GM23338 (cell line): ENCODE measurements at regions not wholly inside any gene's neighbourhood (a gene's known extent, or its start where the extent isn't known, plus 50 kb on each side); places are given as distances from the start of the nearest gene placed in this dataset.

Experiments used
- ATAC-seq: fragments of 200-7000 bp; cut with Tn5 transposase; 3 replicates; pipeline ENCODE4 v1.9.1; 2020
- DNase-seq: peaks from one replicate; pipeline ENCODE4 v3.0.0-alpha.2; 2015; ENCODE audit warnings: low spot score
- H2AFZ ChIP-seq: fragments of 200-600 bp; sonication (generic); 2 replicates; pipeline ENCODE4 v1.8.0; 2016; ENCODE audit warnings: antibody characterized with exemption, mild to moderate bottlenecking, moderate library complexity
- H3F3A ChIP-seq: fragments of 200-600 bp; sonication (generic); replicated peaks from 2 replicates; pipeline ENCODE4 v1.8.0; 2017; ENCODE audit warnings: antibody characterized with exemption, mixed run types, low read depth
- H3K27ac ChIP-seq: fragments of 200-600 bp; sonication (generic); 2 replicates; pipeline ENCODE4 v1.6.1; 2016; ENCODE audit warnings: low read depth
- H3K27me3 ChIP-seq: fragments of 200-600 bp; sonication (generic); 2 replicates; pipeline ENCODE4 v1.8.0; 2016; ENCODE audit warnings: mild to moderate bottlenecking, mixed run types, moderate library complexity; ENCODE audit not compliant: insufficient read depth
- H3K36me3 ChIP-seq: fragments of 200-600 bp; sonication (generic); 2 replicates; pipeline ENCODE4 v1.8.0; 2016; ENCODE audit warnings: mild to moderate bottlenecking; ENCODE audit not compliant: insufficient read depth
- H3K4me1 ChIP-seq: fragments of 200-600 bp; sonication (generic); 2 replicates; pipeline ENCODE4 v1.8.0; 2016; ENCODE audit warnings: mild to moderate bottlenecking, moderate library complexity; ENCODE audit not compliant: insufficient read depth
- H3K4me2 ChIP-seq: fragments of 200-600 bp; sonication (generic); 2 replicates; pipeline ENCODE4 v1.7.1; 2017; ENCODE audit warnings: mixed run types
- H3K4me3 ChIP-seq: fragments of 200-600 bp; sonication (generic); 2 replicates; pipeline ENCODE4 v1.6.1; 2016; ENCODE audit warnings: mixed run types
- H3K79me2 ChIP-seq: fragments of 200-600 bp; sonication (generic); replicated peaks from 2 replicates; pipeline ENCODE4 v1.8.0; 2017; ENCODE audit warnings: mild to moderate bottlenecking; ENCODE audit not compliant: insufficient read depth
- H3K9me2 ChIP-seq: fragments of 200-600 bp; sonication (generic); 2 replicates; pipeline ENCODE4 v1.8.0; 2017; ENCODE audit not compliant: insufficient read depth
- H4K20me1 ChIP-seq: fragments of 200-600 bp; sonication (generic); replicated peaks from 2 replicates; pipeline ENCODE4 v1.8.0; 2017; ENCODE audit warnings: mild to moderate bottlenecking; ENCODE audit not compliant: insufficient read depth
- H3K27ac Mint-ChIP-seq: 2 replicates; pipeline ENCODE4 v1.8.0; 2020; ENCODE audit warnings: inconsistent platforms, mild to moderate bottlenecking, moderate library complexity, mixed read lengths
- H3K27me3 Mint-ChIP-seq: 3 replicates; pipeline ENCODE4 v1.8.0; 2022; ENCODE audit warnings: low read depth, mild to moderate bottlenecking, moderate library complexity, mixed read lengths, inconsistent platforms; ENCODE audit not compliant: insufficient read depth, poor library complexity
- H3K36me3 Mint-ChIP-seq: 3 replicates; pipeline ENCODE4 v1.8.0; 2021; ENCODE audit warnings: low read depth, mild to moderate bottlenecking, inconsistent platforms, moderate library complexity, mixed read lengths
- H3K4me1 Mint-ChIP-seq: 3 replicates; pipeline ENCODE4 v1.8.0; 2020; ENCODE audit warnings: mild to moderate bottlenecking, inconsistent platforms, mixed read lengths
- H3K4me3 Mint-ChIP-seq: 3 replicates; pipeline ENCODE4 v1.8.0; 2021; ENCODE audit warnings: moderate library complexity, mild to moderate bottlenecking, inconsistent platforms, mixed read lengths
- H3K9me3 Mint-ChIP-seq: 3 replicates; pipeline ENCODE4 v1.8.0; 2020; ENCODE audit warnings: moderate library complexity, mild to moderate bottlenecking, inconsistent platforms, mixed read lengths
- EZH2phosphoT487 ChIP-seq: fragments of 200-600 bp; sonication (generic); IDR thresholded peaks from one replicate; pipeline ENCODE4 v1.8.1; 2018; ENCODE audit warnings: antibody characterized with exemption; ENCODE audit not compliant: unreplicated experiment
- ZNF114 ChIP-seq: fragments of 250-450 bp; sonication (Bioruptor Pico); IDR thresholded peaks from 2 replicates; pipeline ENCODE4 v1.5.0; 2020; ENCODE audit warnings: mild to moderate bottlenecking, moderate library complexity
- ZNF331 ChIP-seq: fragments of 250-450 bp; sonication (Bioruptor Pico); IDR thresholded peaks from 2 replicates; pipeline ENCODE4 v1.5.0; 2020; ENCODE audit warnings: low read depth, mild to moderate bottlenecking, moderate library complexity
- TF ChIP-seq, protein P1 (sequence below): IDR thresholded peaks from one replicate; pipeline ENCODE4 v1.6.1; 2018; ENCODE audit warnings: antibody characterized with exemption; ENCODE audit not compliant: unreplicated experiment
- TF ChIP-seq, protein P2 (sequence below): fragments of 250-450 bp; sonication (Bioruptor Pico); IDR thresholded peaks from 2 replicates; pipeline ENCODE4 v1.5.0; 2020; ENCODE audit warnings: mild to moderate bottlenecking, moderate library complexity

- ATAC-seq (no peak), DNase-seq (no peak)
- H3K27ac ChIP-seq, result no peak overlapping the region
- H3K27me3 ChIP-seq, result no peaks in the 10 kb centered on the region
- H3K9me2 ChIP-seq, result no peaks in the 10 kb centered on the region
- H3K79me2 ChIP-seq, result no peaks in the 10 kb centered on the region
- no peak overlapping the region for H3K4me3 ChIP-seq
- H4K20me1 ChIP-seq, result no peaks in the 10 kb centered on the region
- Mint-ChIP-seq H3K36me3 (no peaks in the 10 kb centered on the region; the same call in 2 of the 3 replicates), H3K4me3 (no peak overlapping the region), H3K27me3 (no peaks in the 10 kb centered on the region), H3K9me3 (peaks cover 3% of the 10 kb centered on the region), H3K4me1 (no peaks in the 10 kb centered on the region), H3K27ac (no peak overlapping the region)
- no peaks in the 10 kb centered on the region for H3F3A ChIP-seq
- H2AFZ ChIP-seq, result no peak overlapping the region
- TF ChIP-seq, protein P1, sequence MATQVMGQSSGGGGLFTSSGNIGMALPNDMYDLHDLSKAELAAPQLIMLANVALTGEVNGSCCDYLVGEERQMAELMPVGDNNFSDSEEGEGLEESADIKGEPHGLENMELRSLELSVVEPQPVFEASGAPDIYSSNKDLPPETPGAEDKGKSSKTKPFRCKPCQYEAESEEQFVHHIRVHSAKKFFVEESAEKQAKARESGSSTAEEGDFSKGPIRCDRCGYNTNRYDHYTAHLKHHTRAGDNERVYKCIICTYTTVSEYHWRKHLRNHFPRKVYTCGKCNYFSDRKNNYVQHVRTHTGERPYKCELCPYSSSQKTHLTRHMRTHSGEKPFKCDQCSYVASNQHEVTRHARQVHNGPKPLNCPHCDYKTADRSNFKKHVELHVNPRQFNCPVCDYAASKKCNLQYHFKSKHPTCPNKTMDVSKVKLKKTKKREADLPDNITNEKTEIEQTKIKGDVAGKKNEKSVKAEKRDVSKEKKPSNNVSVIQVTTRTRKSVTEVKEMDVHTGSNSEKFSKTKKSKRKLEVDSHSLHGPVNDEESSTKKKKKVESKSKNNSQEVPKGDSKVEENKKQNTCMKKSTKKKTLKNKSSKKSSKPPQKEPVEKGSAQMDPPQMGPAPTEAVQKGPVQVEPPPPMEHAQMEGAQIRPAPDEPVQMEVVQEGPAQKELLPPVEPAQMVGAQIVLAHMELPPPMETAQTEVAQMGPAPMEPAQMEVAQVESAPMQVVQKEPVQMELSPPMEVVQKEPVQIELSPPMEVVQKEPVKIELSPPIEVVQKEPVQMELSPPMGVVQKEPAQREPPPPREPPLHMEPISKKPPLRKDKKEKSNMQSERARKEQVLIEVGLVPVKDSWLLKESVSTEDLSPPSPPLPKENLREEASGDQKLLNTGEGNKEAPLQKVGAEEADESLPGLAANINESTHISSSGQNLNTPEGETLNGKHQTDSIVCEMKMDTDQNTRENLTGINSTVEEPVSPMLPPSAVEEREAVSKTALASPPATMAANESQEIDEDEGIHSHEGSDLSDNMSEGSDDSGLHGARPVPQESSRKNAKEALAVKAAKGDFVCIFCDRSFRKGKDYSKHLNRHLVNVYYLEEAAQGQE, result no peak
- TF ChIP-seq, protein P2, sequence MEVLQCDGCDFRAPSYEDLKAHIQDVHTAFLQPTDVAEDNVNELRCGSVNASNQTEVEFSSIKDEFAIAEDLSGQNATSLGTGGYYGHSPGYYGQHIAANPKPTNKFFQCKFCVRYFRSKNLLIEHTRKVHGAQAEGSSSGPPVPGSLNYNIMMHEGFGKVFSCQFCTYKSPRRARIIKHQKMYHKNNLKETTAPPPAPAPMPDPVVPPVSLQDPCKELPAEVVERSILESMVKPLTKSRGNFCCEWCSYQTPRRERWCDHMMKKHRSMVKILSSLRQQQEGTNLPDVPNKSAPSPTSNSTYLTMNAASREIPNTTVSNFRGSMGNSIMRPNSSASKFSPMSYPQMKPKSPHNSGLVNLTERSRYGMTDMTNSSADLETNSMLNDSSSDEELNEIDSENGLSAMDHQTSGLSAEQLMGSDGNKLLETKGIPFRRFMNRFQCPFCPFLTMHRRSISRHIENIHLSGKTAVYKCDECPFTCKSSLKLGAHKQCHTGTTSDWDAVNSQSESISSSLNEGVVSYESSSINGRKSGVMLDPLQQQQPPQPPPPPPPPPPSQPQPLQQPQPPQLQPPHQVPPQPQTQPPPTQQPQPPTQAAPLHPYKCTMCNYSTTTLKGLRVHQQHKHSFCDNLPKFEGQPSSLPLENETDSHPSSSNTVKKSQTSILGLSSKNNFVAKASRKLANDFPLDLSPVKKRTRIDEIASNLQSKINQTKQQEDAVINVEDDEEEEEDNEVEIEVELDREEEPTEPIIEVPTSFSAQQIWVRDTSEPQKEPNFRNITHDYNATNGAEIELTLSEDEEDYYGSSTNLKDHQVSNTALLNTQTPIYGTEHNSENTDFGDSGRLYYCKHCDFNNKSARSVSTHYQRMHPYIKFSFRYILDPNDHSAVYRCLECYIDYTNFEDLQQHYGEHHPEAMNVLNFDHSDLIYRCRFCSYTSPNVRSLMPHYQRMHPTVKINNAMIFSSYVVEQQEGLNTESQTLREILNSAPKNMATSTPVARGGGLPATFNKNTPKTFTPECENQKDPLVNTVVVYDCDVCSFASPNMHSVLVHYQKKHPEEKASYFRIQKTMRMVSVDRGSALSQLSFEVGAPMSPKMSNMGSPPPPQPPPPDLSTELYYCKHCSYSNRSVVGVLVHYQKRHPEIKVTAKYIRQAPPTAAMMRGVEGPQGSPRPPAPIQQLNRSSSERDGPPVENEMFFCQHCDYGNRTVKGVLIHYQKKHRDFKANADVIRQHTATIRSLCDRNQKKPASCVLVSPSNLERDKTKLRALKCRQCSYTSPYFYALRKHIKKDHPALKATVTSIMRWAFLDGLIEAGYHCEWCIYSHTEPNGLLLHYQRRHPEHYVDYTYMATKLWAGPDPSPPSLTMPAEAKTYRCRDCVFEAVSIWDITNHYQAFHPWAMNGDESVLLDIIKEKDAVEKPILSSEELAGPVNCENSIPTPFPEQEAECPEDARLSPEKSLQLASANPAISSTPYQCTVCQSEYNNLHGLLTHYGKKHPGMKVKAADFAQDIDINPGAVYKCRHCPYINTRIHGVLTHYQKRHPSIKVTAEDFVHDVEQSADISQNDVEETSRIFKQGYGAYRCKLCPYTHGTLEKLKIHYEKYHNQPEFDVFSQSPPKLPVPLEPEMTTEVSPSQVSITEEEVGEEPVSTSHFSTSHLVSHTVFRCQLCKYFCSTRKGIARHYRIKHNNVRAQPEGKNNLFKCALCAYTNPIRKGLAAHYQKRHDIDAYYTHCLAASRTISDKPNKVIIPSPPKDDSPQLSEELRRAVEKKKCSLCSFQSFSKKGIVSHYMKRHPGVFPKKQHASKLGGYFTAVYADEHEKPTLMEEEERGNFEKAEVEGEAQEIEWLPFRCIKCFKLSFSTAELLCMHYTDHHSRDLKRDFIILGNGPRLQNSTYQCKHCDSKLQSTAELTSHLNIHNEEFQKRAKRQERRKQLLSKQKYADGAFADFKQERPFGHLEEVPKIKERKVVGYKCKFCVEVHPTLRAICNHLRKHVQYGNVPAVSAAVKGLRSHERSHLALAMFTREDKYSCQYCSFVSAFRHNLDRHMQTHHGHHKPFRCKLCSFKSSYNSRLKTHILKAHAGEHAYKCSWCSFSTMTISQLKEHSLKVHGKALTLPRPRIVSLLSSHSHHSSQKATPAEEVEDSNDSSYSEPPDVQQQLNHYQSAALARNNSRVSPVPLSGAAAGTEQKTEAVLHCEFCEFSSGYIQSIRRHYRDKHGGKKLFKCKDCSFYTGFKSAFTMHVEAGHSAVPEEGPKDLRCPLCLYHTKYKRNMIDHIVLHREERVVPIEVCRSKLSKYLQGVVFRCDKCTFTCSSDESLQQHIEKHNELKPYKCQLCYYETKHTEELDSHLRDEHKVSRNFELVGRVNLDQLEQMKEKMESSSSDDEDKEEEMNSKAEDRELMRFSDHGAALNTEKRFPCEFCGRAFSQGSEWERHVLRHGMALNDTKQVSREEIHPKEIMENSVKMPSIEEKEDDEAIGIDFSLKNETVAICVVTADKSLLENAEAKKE (CRISPR knock-in tag), result no peak
- TF ChIP-seq ZNF331 (CRISPR knock-in tag), result no peak
- TF ChIP-seq ZNF114 (CRISPR knock-in tag), result no peak
- no peak for TF ChIP-seq EZH2phosphoT487
- H3K36me3 ChIP-seq, result no peaks in the 10 kb centered on the region
- no peak overlapping the region for H3K4me2 ChIP-seq
- H3K4me1 ChIP-seq, result no peaks in the 10 kb centered on the region
These were observed 639.4 kb upstream of the INTU start for GRCh38 chr4:126993351-126993750.
